ENCODE measurements at regions not wholly inside any gene's neighbourhood (a gene's known extent, or its start where the extent isn't known, plus 50 kb on each side); places are given as distances from the start of the nearest gene placed in this dataset.

GRCh38 chr6:170080828-170081371 lies 210.0 kb downstream of the DLL1 start:
- no peak for TF ChIP-seq EZH2 (IDR thresholded peaks at IDR 0.05; ENCODE audit: borderline replicate concordance, low read depth, low read length, poor library complexity, severe bottlenecking)
- no peak for TF ChIP-seq CTCF (conservative IDR thresholded peaks at IDR 0.05; ENCODE audit: low read depth, low read length)
- no peak for DNase-seq (ENCODE audit: low spot score)
- H3K36me3 ChIP-seq (ENCODE audit: insufficient read depth, low read length, poor library complexity, severe bottlenecking), result no peaks in the 10 kb centered on the region
- ChIA-PET POLR2A (ENCODE audit: low non-redundant PET) (no interaction called here), CTCF (no interaction called here)
- no peaks in the 10 kb centered on the region for H3K9me3 ChIP-seq (ENCODE audit: low read depth, low read length, poor library complexity, severe bottlenecking)
- no peak overlapping the region for H3K4me3 ChIP-seq (ENCODE audit: low read depth, low read length, poor library complexity, severe bottlenecking)
- no peak overlapping the region for H3K27ac ChIP-seq (ENCODE audit: low read depth, low read length, poor library complexity, severe bottlenecking)
- no peaks in the 10 kb centered on the region for H3K4me1 ChIP-seq (ENCODE audit: insufficient read depth, low read length, poor library complexity, severe bottlenecking)
- intact Hi-C loops (cut with micrococcal nuclease; ENCODE audit: unreplicated experiment), result no loop called here
- no TSS peak for BruUV-seq (replicated peaks)
- no peaks in the 10 kb centered on the region for H3K27me3 ChIP-seq (replicated peaks; ENCODE audit: insufficient read depth, low read depth, low read length, poor library complexity)

- ChIA-PET CTCF (no interaction called here), POLR2A (ENCODE audit: low non-redundant PET) (no interaction called here)
- BruUV-seq (replicated peaks), result no TSS peak
- TF ChIP-seq CTCF (conservative IDR thresholded peaks at IDR 0.05; ENCODE audit: low read depth, low read length), result no peak
- no peak for TF ChIP-seq EZH2 (IDR thresholded peaks at IDR 0.05; ENCODE audit: borderline replicate concordance, low read depth, low read length, poor library complexity, severe bottlenecking)
- H3K9me3 ChIP-seq (ENCODE audit: low read depth, low read length, poor library complexity, severe bottlenecking), result no peaks in the 10 kb centered on the region
- H3K27ac ChIP-seq (ENCODE audit: low read depth, low read length, poor library complexity, severe bottlenecking), result no peak overlapping the region
- H3K4me1 ChIP-seq (ENCODE audit: insufficient read depth, low read length, poor library complexity, severe bottlenecking), result no peaks in the 10 kb centered on the region
- no peak for DNase-seq (ENCODE audit: low spot score)
- no peaks in the 10 kb centered on the region for H3K36me3 ChIP-seq (ENCODE audit: insufficient read depth, low read length, poor library complexity, severe bottlenecking)
- no peaks in the 10 kb centered on the region for H3K27me3 ChIP-seq (replicated peaks; ENCODE audit: insufficient read depth, low read depth, low read length, poor library complexity)
- intact Hi-C loops (cut with micrococcal nuclease; ENCODE audit: unreplicated experiment), result no loop called here
- no peak overlapping the region for H3K4me3 ChIP-seq (ENCODE audit: low read depth, low read length, poor library complexity, severe bottlenecking)
These were observed 210.6 kb downstream of the DLL1 start for GRCh38 chr6:170080169-170080827.

- Histone ChIP-seq H3K27me3 (replicated peaks; ENCODE audit: insufficient read depth, low read depth, low read length, poor library complexity) (peaks cover 10% of the 10 kb centered on the region), H3K27ac (ENCODE audit: low read depth, low read length, poor library complexity, severe bottlenecking) (no peak overlapping the region), H3K4me3 (ENCODE audit: low read depth, low read length, poor library complexity, severe bottlenecking) (no peak overlapping the region), H3K4me1 (ENCODE audit: insufficient read depth, low read length, poor library complexity, severe bottlenecking) (no peaks in the 10 kb centered on the region), H3K36me3 (ENCODE audit: insufficient read depth, low read length, poor library complexity, severe bottlenecking) (no peaks in the 10 kb centered on the region), H3K9me3 (ENCODE audit: low read depth, low read length, poor library complexity, severe bottlenecking) (no peaks in the 10 kb centered on the region)
- POLR2A ChIA-PET (ENCODE audit: low non-redundant PET), result no interaction called here
- CTCF ChIA-PET, result no interaction called here
- BruUV-seq (replicated peaks), result no TSS peak
- DNase-seq (ENCODE audit: low spot score), result no peak
- no peak for TF ChIP-seq EZH2 (IDR thresholded peaks at IDR 0.05; ENCODE audit: borderline replicate concordance, low read depth, low read length, poor library complexity, severe bottlenecking)
- TF ChIP-seq CTCF (conservative IDR thresholded peaks at IDR 0.05; ENCODE audit: low read depth, low read length), result no peak
- intact Hi-C loops (cut with micrococcal nuclease; ENCODE audit: unreplicated experiment), result no loop called here
These were observed 214.3 kb downstream of the DLL1 start for GRCh38 chr6:170076466-170077165.
